OCI-LY7 (cell line): ENCODE measurements at regions not wholly inside any gene's neighbourhood (a gene's known extent, or its start where the extent isn't known, plus 50 kb on each side); places are given as distances from the start of the nearest gene placed in this dataset.
A peak's percentile ranks its signal among the peaks of the same experiment; 100 is the strongest.

Experiments
- BruUV-seq: library from RNA; stranded (reverse); fragments of 400-500 nt; replicated peaks from 2 replicates; lab custom pipeline; 2021; lab: Mats Ljungman, UMichigan
- CTCF ChIA-PET: fragments of 300-600 bp; sonication (Branson Sonifier 250); formaldehyde crosslinking; loops from one replicate; lab custom pipeline; 2022; ENCODE audit warnings: antibody characterized with exemption; ENCODE audit not compliant: unreplicated experiment; lab: Charles Lee
- POLR2A ChIA-PET: fragments of 300-600 bp; sonication (Branson Sonifier 250); formaldehyde crosslinking; loops from one replicate; lab custom pipeline; 2022; ENCODE audit warnings: antibody characterized with exemption; lab: Charles Lee
- DNase-seq: peaks from one replicate; pipeline ENCODE4 v3.0.0-alpha.2; 2015; ENCODE audit warnings: low spot score
- H2AFZ ChIP-seq: fragments of 200-600 bp; sonication (generic), shearing (Covaris generic); 2 replicates; pipeline ENCODE4 v1.6.1; 2014; ENCODE audit warnings: mild to moderate bottlenecking, antibody characterized with exemption, low read length, moderate library complexity
- H3K27ac ChIP-seq: fragments of 200-600 bp; sonication (generic); 2 replicates; pipeline ENCODE4 v1.5.1; 2014; ENCODE audit warnings: mixed run types, low read depth, mild to moderate bottlenecking, moderate library complexity, low read length, inconsistent platforms; ENCODE audit not compliant: poor library complexity, severe bottlenecking
- H3K36me3 ChIP-seq: fragments of 200-600 bp; sonication (generic); 2 replicates; pipeline ENCODE4 v1.6.1; 2014; ENCODE audit warnings: mild to moderate bottlenecking, antibody characterized with exemption, low read length, moderate library complexity, mixed read lengths; ENCODE audit not compliant: insufficient read depth
- H3K4me1 ChIP-seq: fragments of 200-600 bp; sonication (generic); 2 replicates; pipeline ENCODE4 v1.5.1; 2014; ENCODE audit warnings: mild to moderate bottlenecking, low read length; ENCODE audit not compliant: insufficient read depth, poor library complexity, severe bottlenecking
- H3K4me2 ChIP-seq: fragments of 200-600 bp; sonication (generic); 2 replicates; pipeline ENCODE4 v1.6.1; 2014; ENCODE audit warnings: mild to moderate bottlenecking, low read length
- H3K4me3 ChIP-seq: fragments of 200-600 bp; sonication (generic); 2 replicates; pipeline ENCODE4 v1.5.1; 2014; ENCODE audit warnings: mild to moderate bottlenecking, low read depth, low read length; ENCODE audit not compliant: poor library complexity, severe bottlenecking
- H3K79me2 ChIP-seq: fragments of 200-600 bp; sonication (generic); 2 replicates; pipeline ENCODE4 v1.6.1; 2016; ENCODE audit warnings: low read depth, mild to moderate bottlenecking, low read length, moderate library complexity, mixed read lengths; ENCODE audit not compliant: insufficient read depth
- H3K9me2 ChIP-seq: fragments of 200-600 bp; sonication (generic); 2 replicates; pipeline ENCODE4 v1.6.1; 2016; ENCODE audit warnings: mild to moderate bottlenecking, low read length, mixed read lengths; ENCODE audit not compliant: insufficient read depth
- H3K9me3 ChIP-seq: fragments of 200-600 bp; sonication (generic); 2 replicates; pipeline ENCODE4 v1.6.1; 2014; ENCODE audit warnings: mild to moderate bottlenecking, mixed run types, low read length, mixed read lengths
- H4K20me1 ChIP-seq: fragments of 200-600 bp; sonication (generic); 2 replicates; pipeline ENCODE4 v1.6.1; 2014; ENCODE audit warnings: mild to moderate bottlenecking, antibody characterized with exemption, low read length, moderate library complexity, mixed read lengths; ENCODE audit not compliant: insufficient read depth
- CTCF ChIP-seq: fragments of 200-600 bp; sonication (generic); conservative IDR thresholded peaks from 2 replicates; pipeline ENCODE4 v1.5.1; 2014; ENCODE audit warnings: mild to moderate bottlenecking, antibody characterized with exemption, low read length, moderate library complexity, mixed read lengths
- EZH2phosphoT487 ChIP-seq: fragments of 200-600 bp; sonication (generic); IDR thresholded peaks from 2 replicates; pipeline ENCODE4 v1.6.1; 2018; ENCODE audit warnings: low read depth, borderline replicate concordance, mild to moderate bottlenecking, mixed run types, antibody characterized with exemption, low read length, moderate library complexity, mixed read lengths
- intact Hi-C: fragments of 100-400 bp; cut with micrococcal nuclease; formaldehyde crosslinking; loops from one replicate; pipeline ENCODE4 v1.10.0; 2022; ENCODE audit not compliant: unreplicated experiment

- peak; percentile 17 for DNase-seq
- peaks cover 19% of the 10 kb centered on the region for H3K36me3 ChIP-seq
- H3K9me3 ChIP-seq, result no peaks in the 10 kb centered on the region
- no peaks in the 10 kb centered on the region for H4K20me1 ChIP-seq
- POLR2A ChIA-PET, result no interaction called here
- TF ChIP-seq CTCF, result no peak
- no peak for TF ChIP-seq EZH2phosphoT487
- intact Hi-C loops, result no loop called here
- no peaks in the 10 kb centered on the region for H3K9me2 ChIP-seq
- peak overlapping the region; percentile 11 for H3K27ac ChIP-seq
- no peak overlapping the region for H2AFZ ChIP-seq
- no TSS peak for BruUV-seq
- CTCF ChIA-PET, result no interaction called here
- peaks cover 23% of the 10 kb centered on the region for H3K79me2 ChIP-seq
- no peak overlapping the region for H3K4me3 ChIP-seq
- H3K4me1 ChIP-seq, result peaks cover 23% of the 10 kb centered on the region
- peak overlapping the region; percentile 10; the same call in 1 of the 2 replicates for H3K4me2 ChIP-seq
Measured at GRCh38 chr21:45592208-45592619, 50.0 kb upstream of the SLC19A1 start.

DNA sequence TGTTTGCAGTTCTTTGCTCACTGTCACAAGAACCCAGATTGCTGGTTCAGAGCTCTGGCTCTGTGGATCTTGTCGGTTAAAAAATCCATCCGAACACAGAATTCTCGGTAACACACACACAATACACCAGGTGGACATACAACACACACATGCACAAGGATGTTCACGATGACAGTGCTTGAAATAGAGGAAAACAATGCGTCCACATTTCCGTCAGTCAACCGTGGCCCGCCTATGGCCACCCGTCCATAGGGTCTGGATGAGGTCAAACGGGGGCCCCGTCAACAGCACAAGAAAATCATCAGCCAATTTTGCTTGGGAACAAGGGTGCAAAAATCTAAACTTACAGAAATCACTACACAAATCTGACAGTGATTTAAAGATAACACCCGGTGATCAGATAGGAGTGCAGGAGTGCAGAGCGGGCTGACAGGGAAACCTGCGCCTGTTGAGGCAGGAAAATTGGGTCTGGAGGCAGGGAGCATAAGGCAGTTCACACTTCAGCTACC is 50.4 kb upstream of the SLC19A1 start:
- Histone ChIP-seq H3K79me2 (peaks cover 23% of the 10 kb centered on the region), H3K9me2 (no peaks in the 10 kb centered on the region), H3K4me1 (peaks cover 23% of the 10 kb centered on the region), H3K4me3 (no peak overlapping the region), H3K27ac (peak overlapping the region; percentile 11), H3K4me2 (no peak overlapping the region), H2AFZ (no peak overlapping the region), H4K20me1 (no peaks in the 10 kb centered on the region), H3K36me3 (peaks cover 21% of the 10 kb centered on the region), H3K9me3 (no peaks in the 10 kb centered on the region)
- DNase-seq, result no peak
- intact Hi-C loops, result no loop called here
- no TSS peak for BruUV-seq
- TF ChIP-seq CTCF, result no peak
- TF ChIP-seq EZH2phosphoT487, result no peak
- ChIA-PET CTCF (no interaction called here), POLR2A (no interaction called here)

GRCh38 chr21:45593162-45594022 is 50.1 kb upstream of the PCBP3 start:
- BruUV-seq, result no TSS peak
- peak overlapping the region; percentile 71 for H3K4me3 ChIP-seq
- peaks cover 28% of the 10 kb centered on the region for H3K36me3 ChIP-seq
- no peaks in the 10 kb centered on the region for H4K20me1 ChIP-seq
- H3K79me2 ChIP-seq, result peaks cover 23% of the 10 kb centered on the region
- H3K9me3 ChIP-seq, result no peaks in the 10 kb centered on the region
- H3K4me2 ChIP-seq, result peak overlapping the region; percentile 58
- intact Hi-C loops, result no loop called here
- no peak overlapping the region for H3K27ac ChIP-seq
- CTCF ChIA-PET, result no interaction called here
- peak; percentile 77 for DNase-seq
- no peaks in the 10 kb centered on the region for H3K9me2 ChIP-seq
- POLR2A ChIA-PET, result no interaction called here
- H3K4me1 ChIP-seq, result peaks cover 23% of the 10 kb centered on the region
- H2AFZ ChIP-seq, result peak overlapping the region; percentile 43; the same call in 1 of the 2 replicates
- TF ChIP-seq EZH2phosphoT487, result no peak
- no peak for TF ChIP-seq CTCF
